ENCODE measurements at regions not wholly inside any gene's neighbourhood (a gene's known extent, or its start where the extent isn't known, plus 50 kb on each side); places are given as distances from the start of the nearest gene placed in this dataset.

GRCh38 chr4:117660668-117661067, 373.6 kb upstream of the NDST3 start:
- no peak for TF ChIP-seq POLR2A (IDR thresholded peaks at IDR 0.05)
- no peak for TF ChIP-seq CTCF (IDR thresholded peaks at IDR 0.05)
- no peaks in the 10 kb centered on the region for H3K27me3 ChIP-seq
- H3K4me1 ChIP-seq, result no peaks in the 10 kb centered on the region
- H3K4me3 ChIP-seq, result no peak overlapping the region
- no peaks in the 10 kb centered on the region for H3K36me3 ChIP-seq
- intact Hi-C loops (cut with DNase I), result no loop called here
- no peak for DNase-seq
- ATAC-seq, result no peak
- WGBS, 4 donors, result 77 to 87% (median 81%) methylated on average over 1 of the region's 1 CpG
- H3K9me3 ChIP-seq, result no peaks in the 10 kb centered on the region
- H3K27ac ChIP-seq, result no peak overlapping the region

GRCh38 chr4:117661091-117662072, 372.9 kb upstream of the NDST3 start:
- DNase-seq, result no peak
- H3K4me1 ChIP-seq, result no peaks in the 10 kb centered on the region
- H3K27ac ChIP-seq, result no peak overlapping the region
- 87 to 93% (median 89%) methylated on average over 2 of the region's 2 CpGs for WGBS, 4 donors
- TF ChIP-seq CTCF (IDR thresholded peaks at IDR 0.05) (no peak), POLR2A (IDR thresholded peaks at IDR 0.05) (no peak)
- no peaks in the 10 kb centered on the region for H3K36me3 ChIP-seq
- no peaks in the 10 kb centered on the region for H3K27me3 ChIP-seq
- no peak overlapping the region for H3K4me3 ChIP-seq
- H3K9me3 ChIP-seq, result no peaks in the 10 kb centered on the region
- no peak for ATAC-seq
- intact Hi-C loops (cut with DNase I), result no loop called here

GRCh38 chr4:117664706-117665444, 369.4 kb upstream of the NDST3 start:
- H3K9me3 ChIP-seq, result peaks cover 0 to 2% (median 0%) of the 10 kb centered on the region in 12 donors
- H3K4me1 ChIP-seq, result no peaks in the 10 kb centered on the region
- intact Hi-C loops (cut with DNase I), result no loop called here
- H3K27me3 ChIP-seq, result no peaks in the 10 kb centered on the region
- DNase-seq (no peak), ATAC-seq (no peak)
- 59 to 61% (median 60%) methylated on average over 3 of the region's 3 CpGs for WGBS, 4 donors
- H3K27ac ChIP-seq, result no peak overlapping the region
- H3K36me3 ChIP-seq, result no peaks in the 10 kb centered on the region
- no peak for TF ChIP-seq CTCF (IDR thresholded peaks at IDR 0.05)
- TF ChIP-seq POLR2A (IDR thresholded peaks at IDR 0.05), result no peak
- no peak overlapping the region for H3K4me3 ChIP-seq

GRCh38 chr4:117676153-117676552, 358.1 kb upstream of the NDST3 start:
- no peak for ATAC-seq
- Histone ChIP-seq H3K9me3 (peaks cover 0 to 16% (median 1%) of the 10 kb centered on the region in 12 donors), H3K27me3 (no peaks in the 10 kb centered on the region), H3K4me3 (no peak overlapping the region), H3K27ac (no peak overlapping the region), H3K4me1 (no peaks in the 10 kb centered on the region), H3K36me3 (no peaks in the 10 kb centered on the region)
- intact Hi-C loops (cut with DNase I), result no loop called here
- no peak for DNase-seq
- TF ChIP-seq POLR2A (IDR thresholded peaks at IDR 0.05), result no peak
- no peak for TF ChIP-seq CTCF (IDR thresholded peaks at IDR 0.05)
- 0 to 29% (median 2%) methylated on average over 1 of the region's 1 CpG for WGBS, 4 donors
